ENCODE measurements at regions not wholly inside any gene's neighbourhood (a gene's known extent, or its start where the extent isn't known, plus 50 kb on each side); places are given as distances from the start of the nearest gene placed in this dataset.

DNA sequence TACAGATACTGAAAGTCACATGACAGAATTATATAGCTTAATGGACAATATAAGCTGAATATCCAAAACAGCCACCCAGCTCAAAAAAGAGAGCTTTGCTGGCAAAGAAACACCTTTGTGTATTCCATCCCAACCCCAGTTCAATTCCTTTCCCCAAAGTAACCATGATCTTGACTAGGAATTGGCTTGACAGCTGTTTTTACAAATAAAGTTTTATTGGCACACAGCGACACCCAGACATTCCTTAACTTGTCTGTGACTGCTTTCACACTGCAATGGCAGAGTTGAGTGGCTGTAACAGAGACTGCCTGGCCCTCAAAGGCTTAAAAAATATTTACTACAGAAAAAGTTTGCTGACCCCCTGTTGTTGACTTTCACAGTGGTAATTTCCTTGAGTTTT, 264.0 kb upstream of the TSHZ2 start:
- no peak for ATAC-seq

GRCh38 chr20:52704553-52704952, 267.6 kb upstream of the TSHZ2 start:
- no peak for ATAC-seq

DNA sequence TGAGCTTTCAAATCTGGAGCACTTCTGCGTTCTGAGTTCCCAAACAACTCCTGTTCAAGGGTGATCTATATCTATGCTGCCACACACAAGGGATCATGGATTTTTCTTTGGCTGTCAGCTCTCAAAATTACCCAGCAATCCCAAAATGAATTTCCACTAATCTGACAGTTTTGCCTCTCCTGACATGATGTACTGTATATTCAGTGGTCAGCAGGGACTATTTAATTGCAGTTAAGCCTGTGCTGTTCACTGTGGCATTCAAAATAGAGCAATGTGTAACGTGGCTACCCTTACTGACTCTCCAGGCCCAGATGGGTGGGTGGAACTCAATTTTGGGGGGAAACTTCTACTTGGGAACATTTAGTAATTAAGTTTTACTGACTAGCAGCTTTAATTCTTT, 283.8 kb upstream of the TSHZ2 start:
- no peak for ATAC-seq

DNA sequence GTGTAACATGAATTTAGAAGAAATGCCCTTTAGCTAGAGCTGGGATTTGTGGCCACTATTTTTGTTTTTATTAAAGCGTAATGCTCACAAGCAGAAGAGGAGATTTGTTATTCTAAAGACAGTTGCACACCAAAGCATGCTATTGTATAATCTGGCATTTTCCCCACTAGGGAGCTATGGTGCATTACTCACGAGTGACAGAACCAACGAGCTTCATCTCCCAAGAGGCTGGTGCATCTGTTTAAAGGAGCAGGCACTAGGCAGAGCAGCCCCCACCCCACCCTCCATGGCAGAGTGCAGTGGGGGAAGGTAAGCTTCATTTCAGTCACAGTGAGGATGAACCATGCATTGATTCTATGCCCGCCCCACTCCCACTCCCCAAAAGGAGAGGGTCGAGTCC, 287.3 kb upstream of the TSHZ2 start:
- no peak for ATAC-seq

GRCh38 chr20:52684176-52684575, 288.0 kb upstream of the TSHZ2 start:
- no peak for ATAC-seq

GRCh38 chr20:52683761-52684160, 288.4 kb upstream of the TSHZ2 start:
- no peak for ATAC-seq

- ATAC-seq = no peak
Observed at GRCh38 chr20:52682237-52682636, 289.9 kb upstream of the TSHZ2 start.

DNA sequence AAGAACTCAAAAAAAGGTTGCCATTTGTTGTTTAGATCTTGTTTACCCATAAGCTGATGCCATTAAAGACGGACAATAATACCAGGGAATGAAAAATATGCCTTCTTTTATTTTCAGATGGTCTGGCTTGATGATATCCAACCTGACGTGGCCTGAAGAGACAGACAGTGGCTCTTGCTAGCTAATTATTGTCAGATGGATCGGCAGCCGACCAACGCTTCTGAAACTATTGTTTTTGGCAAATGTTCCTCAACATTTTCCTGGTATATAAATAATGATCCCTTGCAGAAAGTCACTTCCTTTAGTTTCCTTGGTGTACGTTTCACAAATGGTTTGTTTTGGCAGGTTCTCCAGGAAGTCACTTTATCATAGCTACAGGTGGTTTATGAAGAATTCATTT, 290.9 kb upstream of the TSHZ2 start:
- ATAC-seq = no peak

DNA sequence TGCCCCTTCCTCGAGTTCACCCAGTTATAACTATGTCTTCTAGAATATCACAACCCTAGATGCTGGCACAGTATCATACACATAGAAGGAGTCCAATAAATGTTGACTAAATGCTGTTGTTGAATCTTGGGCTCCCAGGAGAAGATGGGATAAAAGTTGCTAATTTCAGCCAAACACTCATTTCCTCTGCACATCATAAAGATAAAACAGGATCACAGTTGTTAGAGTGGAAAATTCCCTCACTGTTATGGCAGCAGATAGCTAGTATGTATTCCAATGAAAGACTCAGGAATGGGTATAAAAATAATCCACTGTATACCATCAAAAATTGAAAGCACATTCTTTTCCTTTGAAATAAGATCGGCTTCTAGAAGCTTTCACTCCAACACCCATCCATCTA, 294.9 kb upstream of the TSHZ2 start:
- no peak for ATAC-seq

GRCh38 chr20:52676283-52676995, 295.7 kb upstream of the TSHZ2 start:
- no peak for ATAC-seq

- ATAC-seq = no peak
Observed at GRCh38 chr20:52675375-52675774, 296.8 kb upstream of the TSHZ2 start.

DNA sequence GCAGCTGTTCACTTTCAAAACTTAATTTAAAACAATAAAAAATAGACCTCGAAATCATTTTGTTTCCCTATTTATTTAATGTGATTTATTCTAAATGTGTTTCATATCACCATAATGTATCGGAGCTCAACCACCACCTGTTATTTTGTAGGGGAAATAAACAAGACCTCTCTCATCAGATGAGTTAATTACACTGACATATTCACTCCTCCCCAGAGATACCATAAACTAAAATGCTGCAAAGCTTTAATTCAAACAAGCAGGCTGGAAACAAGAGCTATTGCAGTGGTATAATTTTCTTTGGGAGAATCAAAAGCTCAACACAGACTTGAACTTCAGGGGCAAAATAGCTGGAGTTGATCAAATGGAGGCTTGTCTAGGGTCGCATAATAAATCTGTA, 303.5 kb upstream of the TSHZ2 start:
- no peak for ATAC-seq

DNA sequence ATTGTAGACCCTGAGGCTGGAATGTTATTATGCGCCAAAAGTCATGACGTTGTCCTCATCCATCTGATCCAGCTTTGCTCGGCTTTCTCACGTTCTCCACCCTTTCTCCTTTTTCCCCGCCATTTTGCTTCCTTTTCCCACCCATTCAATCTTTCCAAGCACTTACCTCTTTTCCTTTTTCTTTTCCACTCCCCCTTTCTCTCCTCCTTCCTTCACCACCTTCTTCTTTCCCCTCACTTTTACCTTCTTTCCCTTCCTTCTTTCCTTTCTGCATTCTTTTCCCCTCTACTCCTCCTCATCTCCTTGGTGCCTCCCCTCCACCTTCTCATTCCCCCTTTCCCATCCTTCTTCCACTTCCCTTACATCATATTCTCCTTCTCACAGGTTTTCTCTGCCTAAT, 304.8 kb upstream of the TSHZ2 start:
- ATAC-seq = no peak

DNA sequence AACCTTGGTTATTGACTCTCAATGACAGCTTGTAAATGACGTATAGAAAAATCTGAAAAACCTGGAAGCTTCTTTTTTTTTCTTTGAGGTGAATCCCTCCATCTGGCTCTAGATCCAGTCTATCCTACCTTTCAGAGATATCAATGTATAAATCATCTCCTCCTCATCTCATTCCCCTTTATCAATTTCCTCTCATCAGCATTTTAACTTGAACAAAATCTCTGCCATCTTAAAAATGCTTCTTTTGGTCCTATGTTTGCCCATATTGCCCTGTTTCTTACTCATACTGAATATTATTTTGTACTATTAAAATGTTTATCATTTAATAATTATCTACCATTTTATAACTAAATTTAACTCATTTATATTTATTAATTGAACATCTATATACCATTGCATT, 306.7 kb upstream of the TSHZ2 start:
- ATAC-seq = no peak

- ATAC-seq = no peak
Observed at GRCh38 chr20:52655395-52655794, 316.8 kb upstream of the TSHZ2 start.

DNA sequence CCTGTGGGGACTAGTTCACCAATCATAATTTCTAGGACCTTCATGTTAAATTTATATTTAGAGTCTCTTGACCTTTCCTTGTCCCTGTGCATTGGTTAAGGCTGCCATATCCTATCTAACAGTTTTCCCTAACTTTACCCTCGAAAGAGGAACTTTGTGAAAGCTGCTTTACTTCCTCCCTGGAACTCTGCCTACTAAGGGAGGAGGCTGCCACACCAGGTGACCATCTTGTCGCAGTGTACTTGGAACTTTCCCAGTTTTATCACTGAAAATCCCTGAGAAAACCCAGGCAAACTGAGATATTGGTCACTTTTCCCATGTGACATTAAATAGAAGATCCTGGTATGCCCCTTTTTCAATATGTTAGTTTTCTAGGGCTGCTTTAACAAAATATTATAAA, 317.6 kb upstream of the TSHZ2 start:
- ATAC-seq = no peak

GRCh38 chr20:52652271-52652670, 319.9 kb upstream of the TSHZ2 start:
- no peak for ATAC-seq

DNA sequence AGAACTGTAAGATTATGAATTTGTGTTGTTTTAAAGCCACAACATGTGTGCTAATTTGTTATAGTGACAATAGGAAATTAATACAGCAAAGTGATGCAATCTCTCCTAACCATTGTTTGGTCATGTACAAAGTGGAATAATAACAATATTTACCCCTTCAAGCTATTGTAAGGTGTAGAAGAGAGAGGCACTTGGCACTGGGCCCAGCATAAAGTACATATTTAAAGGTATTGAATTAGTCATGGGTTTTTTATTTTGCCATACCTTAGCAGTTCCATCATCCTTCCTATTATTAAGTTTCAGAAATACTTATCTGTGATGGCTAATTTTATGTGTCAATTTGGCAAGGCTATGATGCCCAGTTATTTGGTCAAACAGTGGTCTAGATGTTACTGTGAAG, 322.4 kb upstream of the TSHZ2 start:
- no peak for ATAC-seq

- no peak for ATAC-seq
Observed at GRCh38 chr20:52645822-52646221, 326.3 kb upstream of the TSHZ2 start.

DNA sequence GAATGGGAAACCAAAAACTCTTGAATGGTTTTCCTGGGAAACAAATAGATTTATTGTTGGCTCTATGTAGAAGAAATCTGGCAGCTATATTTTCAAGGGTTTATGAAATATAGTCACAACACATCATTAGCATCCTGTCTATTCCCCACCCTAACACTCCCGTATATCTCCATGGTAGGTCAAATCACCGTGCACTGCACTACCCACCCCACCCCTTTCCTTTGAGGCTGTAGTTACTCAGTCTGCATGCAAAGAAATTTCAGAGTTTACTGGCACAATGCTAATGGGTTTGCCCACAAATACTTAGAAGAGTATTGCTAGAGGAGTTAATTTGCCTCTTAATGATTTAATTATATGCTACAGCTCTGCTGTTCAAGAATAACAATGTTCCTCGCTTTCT, 329.1 kb upstream of the TSHZ2 start:
- ATAC-seq = no peak

DNA sequence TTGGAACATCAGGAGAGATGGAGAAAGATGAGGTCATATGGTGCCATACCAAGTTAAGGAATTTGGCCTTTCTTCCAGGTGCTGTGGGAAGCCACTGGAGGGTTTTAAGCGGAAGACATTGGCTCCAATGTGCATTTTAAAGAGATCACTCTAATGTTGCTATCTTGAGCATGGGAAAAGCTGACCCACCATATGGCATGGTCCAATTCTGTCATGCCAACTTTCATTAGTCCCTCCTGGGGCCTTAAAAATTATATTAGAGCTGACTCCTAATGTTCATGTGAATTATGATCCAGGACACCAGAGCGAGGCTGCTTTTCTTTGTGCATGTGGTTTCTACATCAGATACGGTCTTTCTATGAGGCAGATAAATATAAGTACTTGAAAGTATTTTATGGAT, 335.0 kb upstream of the TSHZ2 start:
- no peak for ATAC-seq

GRCh38 chr20:52631469-52631868, 340.7 kb upstream of the TSHZ2 start:
- ATAC-seq = no peak

DNA sequence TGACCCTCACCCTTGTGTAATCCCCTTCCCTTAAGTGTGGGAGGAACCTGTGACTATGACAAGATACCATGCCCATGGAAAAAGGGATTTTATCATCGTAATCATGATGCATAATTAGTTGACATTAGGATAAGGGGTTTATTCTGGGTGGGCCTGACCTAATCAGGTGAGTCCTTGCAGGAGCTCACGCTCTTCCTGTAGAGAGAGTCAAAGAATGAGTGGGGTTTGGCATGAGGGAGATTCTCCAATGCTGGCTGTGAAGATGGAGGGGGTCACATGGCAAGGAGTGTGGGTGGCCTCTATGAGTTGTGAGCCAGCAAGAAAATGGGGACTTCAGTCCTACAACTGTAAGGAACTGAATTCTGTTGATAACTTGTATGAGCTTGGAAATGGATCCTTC, 342.0 kb upstream of the TSHZ2 start:
- ATAC-seq = no peak

DNA sequence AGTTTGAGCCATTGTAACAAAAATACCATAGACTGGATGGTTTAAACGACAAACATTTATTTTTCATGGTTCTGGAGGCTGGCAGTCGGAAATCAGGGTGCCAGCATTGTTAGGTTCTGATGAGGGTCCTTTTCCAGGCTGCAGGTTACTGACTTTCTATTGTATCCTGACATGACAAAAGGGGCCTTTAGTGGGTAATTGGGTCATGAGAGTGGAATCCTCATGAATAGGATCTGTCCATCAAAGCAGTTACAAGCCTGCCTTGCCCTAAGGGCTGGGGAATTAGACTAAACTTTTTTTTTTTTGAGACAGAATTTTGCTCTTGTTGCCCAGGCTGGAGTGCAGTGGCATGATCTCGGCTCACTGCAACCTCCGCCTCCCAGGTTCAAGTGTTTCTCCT, 347.9 kb upstream of the TSHZ2 start:
- no peak for ATAC-seq

- no peak for ATAC-seq
Observed at GRCh38 chr20:52622081-52622480, 350.1 kb upstream of the TSHZ2 start.

GRCh38 chr20:52621401-52621800, 350.8 kb upstream of the TSHZ2 start:
- no peak for ATAC-seq

All from activated CD4-positive, CD25-positive, alpha-beta regulatory T cell treated with anti-CD3 and anti-CD28 coated beads, Interleukin-2, amount 50 U/mL, for 24 hours (primary cell).